B cell (primary cell): ENCODE measurements at regions not wholly inside any gene's neighbourhood (a gene's known extent, or its start where the extent isn't known, plus 50 kb on each side); places are given as distances from the start of the nearest gene placed in this dataset.

ENCODE experiments used
- EZH2 ChIP-seq: IDR thresholded peaks from 2 replicates; pipeline ENCODE4 v1.6.1; 2012; ENCODE audit warnings: borderline replicate concordance, low read depth, mild to moderate bottlenecking, moderate library complexity, low read length; ENCODE audit not compliant: insufficient read depth, poor library complexity, severe bottlenecking
- TF ChIP-seq, protein P1 (sequence below): fragments of 200-600 bp; IDR thresholded peaks from one replicate; pipeline ENCODE4 v1.8.0; 2022; ENCODE audit warnings: antibody characterized with exemption, mild to moderate bottlenecking

DNA sequence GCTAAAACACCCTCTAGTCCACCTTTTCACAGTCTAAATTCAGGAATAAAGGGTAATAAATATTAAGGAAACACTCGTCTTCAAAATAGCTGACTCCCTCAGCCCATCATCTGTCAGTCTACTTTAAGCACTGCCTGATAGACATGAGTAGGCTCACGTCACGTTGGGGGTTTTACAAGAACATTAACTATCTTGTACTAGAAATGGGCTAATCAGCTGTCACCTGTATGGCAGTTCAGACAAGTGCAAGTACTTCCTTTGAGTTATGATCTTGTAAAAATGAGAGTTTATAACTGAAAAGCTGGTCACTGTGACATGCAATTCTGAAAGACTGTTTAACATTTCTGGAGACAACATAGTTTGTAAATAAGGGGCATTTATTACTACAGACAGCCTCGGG, 936.7 kb upstream of the CTNND2 start:
- TF ChIP-seq, protein P1, sequence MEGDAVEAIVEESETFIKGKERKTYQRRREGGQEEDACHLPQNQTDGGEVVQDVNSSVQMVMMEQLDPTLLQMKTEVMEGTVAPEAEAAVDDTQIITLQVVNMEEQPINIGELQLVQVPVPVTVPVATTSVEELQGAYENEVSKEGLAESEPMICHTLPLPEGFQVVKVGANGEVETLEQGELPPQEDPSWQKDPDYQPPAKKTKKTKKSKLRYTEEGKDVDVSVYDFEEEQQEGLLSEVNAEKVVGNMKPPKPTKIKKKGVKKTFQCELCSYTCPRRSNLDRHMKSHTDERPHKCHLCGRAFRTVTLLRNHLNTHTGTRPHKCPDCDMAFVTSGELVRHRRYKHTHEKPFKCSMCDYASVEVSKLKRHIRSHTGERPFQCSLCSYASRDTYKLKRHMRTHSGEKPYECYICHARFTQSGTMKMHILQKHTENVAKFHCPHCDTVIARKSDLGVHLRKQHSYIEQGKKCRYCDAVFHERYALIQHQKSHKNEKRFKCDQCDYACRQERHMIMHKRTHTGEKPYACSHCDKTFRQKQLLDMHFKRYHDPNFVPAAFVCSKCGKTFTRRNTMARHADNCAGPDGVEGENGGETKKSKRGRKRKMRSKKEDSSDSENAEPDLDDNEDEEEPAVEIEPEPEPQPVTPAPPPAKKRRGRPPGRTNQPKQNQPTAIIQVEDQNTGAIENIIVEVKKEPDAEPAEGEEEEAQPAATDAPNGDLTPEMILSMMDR = no peak
- no peak for TF ChIP-seq EZH2
